Thoracic aorta (tissue), 2 donors: ENCODE measurements at regions not wholly inside any gene's neighbourhood (a gene's known extent, or its start where the extent isn't known, plus 50 kb on each side); places are given as distances from the start of the nearest gene placed in this dataset.

ENCODE experiments used
- ATAC-seq: fragments of 150-250 bp; one replicate; pipeline ENCODE4 v1.8.0; 2017; ENCODE audit warnings: low read depth; ENCODE audit not compliant: insufficient number of reproducible peaks, low FRiP score
- DNase-seq: peaks from one replicate; pipeline ENCODE4 v3.0.0-alpha.2; 2020; ENCODE audit warnings: low spot score
- H3K27ac ChIP-seq, 2 donors: fragments of 200-600 bp; sonication (generic); 1 replicate in 1 of 2; 2 replicates in 1 of 2; pipeline ENCODE4 v1.5.1; 2016; ENCODE audit warnings: mild to moderate bottlenecking in 2 of 2, moderate library complexity in 2 of 2
- H3K27me3 ChIP-seq: fragments of 200-600 bp; sonication (generic); replicated peaks from 2 replicates; pipeline ENCODE4 v1.6.0; 2016; ENCODE audit warnings: mild to moderate bottlenecking; ENCODE audit not compliant: insufficient read depth
- H3K36me3 ChIP-seq: fragments of 200-600 bp; sonication (generic); one replicate; pipeline ENCODE4 v1.5.1; 2016
- H3K4me1 ChIP-seq, 2 donors: fragments of 200-600 bp; sonication (generic); 1 replicate in 1 of 2; 2 replicates in 1 of 2; pipeline versions ENCODE4 v1.5.1 to v1.6.0; 2016; ENCODE audit warnings: low read depth in 2 of 2, mild to moderate bottlenecking in 1 of 2; ENCODE audit not compliant: control insufficient read depth in 1 of 2
- H3K4me3 ChIP-seq: fragments of 200-600 bp; sonication (generic); 2 replicates; pipeline ENCODE4 v1.5.1; 2016; ENCODE audit warnings: mild to moderate bottlenecking
- H3K9me3 ChIP-seq: fragments of 200-600 bp; sonication (generic); 2 replicates; pipeline ENCODE4 v1.5.1; 2016
- CTCF ChIP-seq: fragments of 200-600 bp; sonication (generic); IDR thresholded peaks from one replicate; pipeline ENCODE4 v1.5.1; 2019; ENCODE audit warnings: antibody characterized with exemption

GRCh38 chr3:98968347-98968746 is 66.9 kb upstream of the DCBLD2 start:
- TF ChIP-seq CTCF, result no peak
- no peak for ATAC-seq
- Histone ChIP-seq H3K4me1 (peaks cover 0 to 5% of the 10 kb centered on the region in 2 donors), H3K36me3 (no peaks in the 10 kb centered on the region), H3K27ac (no peak overlapping the region), H3K4me3 (no peak overlapping the region), H3K9me3 (no peaks in the 10 kb centered on the region), H3K27me3 (no peaks in the 10 kb centered on the region)
- DNase-seq, result no peak

GRCh38 chr3:98967758-98968157 is 66.3 kb upstream of the DCBLD2 start:
- no peak overlapping the region for H3K27ac ChIP-seq
- ATAC-seq (no peak), DNase-seq (no peak)
- H3K9me3 ChIP-seq, result no peaks in the 10 kb centered on the region
- H3K27me3 ChIP-seq, result no peaks in the 10 kb centered on the region
- no peak overlapping the region for H3K4me3 ChIP-seq
- peaks cover 0 to 5% of the 10 kb centered on the region in 2 donors for H3K4me1 ChIP-seq
- no peaks in the 10 kb centered on the region for H3K36me3 ChIP-seq
- no peak for TF ChIP-seq CTCF

GRCh38 chr3:98966862-98967546 is 65.5 kb upstream of the DCBLD2 start:
- Histone ChIP-seq H3K27me3 (no peaks in the 10 kb centered on the region), H3K4me3 (no peak overlapping the region), H3K4me1 (no peaks in the 10 kb centered on the region), H3K9me3 (no peaks in the 10 kb centered on the region), H3K36me3 (no peaks in the 10 kb centered on the region), H3K27ac (no peak overlapping the region)
- ATAC-seq (no peak), DNase-seq (no peak)
- no peak for TF ChIP-seq CTCF

- Histone ChIP-seq H3K36me3 (no peaks in the 10 kb centered on the region), H3K4me3 (no peak overlapping the region), H3K9me3 (no peaks in the 10 kb centered on the region), H3K27me3 (no peaks in the 10 kb centered on the region), H3K4me1 (no peaks in the 10 kb centered on the region), H3K27ac (no peak overlapping the region)
- no peak for TF ChIP-seq CTCF
- ATAC-seq, result no peak
- no peak for DNase-seq
These were observed 64.9 kb upstream of the DCBLD2 start for GRCh38 chr3:98966434-98966833.

GRCh38 chr3:98964784-98965183 is 63.3 kb upstream of the DCBLD2 start:
- DNase-seq (no peak), ATAC-seq (no peak)
- no peaks in the 10 kb centered on the region for H3K27me3 ChIP-seq
- H3K4me3 ChIP-seq, result no peak overlapping the region
- TF ChIP-seq CTCF, result no peak
- no peaks in the 10 kb centered on the region for H3K36me3 ChIP-seq
- no peaks in the 10 kb centered on the region for H3K9me3 ChIP-seq
- no peak overlapping the region for H3K27ac ChIP-seq
- no peaks in the 10 kb centered on the region for H3K4me1 ChIP-seq
